ENCODE measurements at regions not wholly inside any gene's neighbourhood (a gene's known extent, or its start where the extent isn't known, plus 50 kb on each side); places are given as distances from the start of the nearest gene placed in this dataset.

GRCh38 chr14:88990856-88991255 lies 166.4 kb downstream of the TTC8 start:
- 82% methylated on average over 1 of the region's 1 CpG for WGBS
- DNase-seq (ENCODE audit: low spot score in 2 of 2) = no peak
- H3K36me3 ChIP-seq = no peaks in the 10 kb centered on the region
- no peaks in the 10 kb centered on the region for H3K9me3 ChIP-seq
- H3K27me3 ChIP-seq = no peaks in the 10 kb centered on the region
- no peak for TF ChIP-seq EP300 (IDR thresholded peaks at IDR 0.05)
- TF ChIP-seq POLR2AphosphoS5 (IDR thresholded peaks at IDR 0.05) = no peak
- TF ChIP-seq CTCF (IDR thresholded peaks at IDR 0.05) = no peak
- no peak for TF ChIP-seq POLR2A (IDR thresholded peaks at IDR 0.05)
- no peak overlapping the region for H3K27ac ChIP-seq
- no peaks in the 10 kb centered on the region for H3K4me1 ChIP-seq
- H3K4me3 ChIP-seq = no peak overlapping the region

- no peak overlapping the region for H3K4me3 ChIP-seq
- H3K9me3 ChIP-seq = no peaks in the 10 kb centered on the region
- 71% methylated on average over 3 of the region's 3 CpGs for WGBS
- TF ChIP-seq EP300 (IDR thresholded peaks at IDR 0.05) = no peak
- no peak for TF ChIP-seq CTCF (IDR thresholded peaks at IDR 0.05)
- TF ChIP-seq POLR2A (IDR thresholded peaks at IDR 0.05) = no peak
- TF ChIP-seq POLR2AphosphoS5 (IDR thresholded peaks at IDR 0.05) = no peak
- no peaks in the 10 kb centered on the region for H3K36me3 ChIP-seq
- no peak overlapping the region for H3K27ac ChIP-seq
- H3K4me1 ChIP-seq = no peaks in the 10 kb centered on the region
- no peak for DNase-seq (ENCODE audit: low spot score in 2 of 2)
- no peaks in the 10 kb centered on the region for H3K27me3 ChIP-seq
These were observed 167.6 kb downstream of the TTC8 start for GRCh38 chr14:88992011-88992410.

GRCh38 chr14:88993946-88994345 lies 169.5 kb downstream of the TTC8 start:
- no peak for TF ChIP-seq POLR2A (IDR thresholded peaks at IDR 0.05)
- TF ChIP-seq POLR2AphosphoS5 (IDR thresholded peaks at IDR 0.05) = no peak
- no peak for TF ChIP-seq EP300 (IDR thresholded peaks at IDR 0.05)
- no peak for TF ChIP-seq CTCF (IDR thresholded peaks at IDR 0.05)
- Histone ChIP-seq H3K27ac (no peak overlapping the region), H3K4me1 (no peaks in the 10 kb centered on the region), H3K27me3 (no peaks in the 10 kb centered on the region), H3K9me3 (no peaks in the 10 kb centered on the region), H3K36me3 (no peaks in the 10 kb centered on the region), H3K4me3 (no peak overlapping the region)
- WGBS = 82% methylated on average over 2 of the region's 2 CpGs
- DNase-seq (ENCODE audit: low spot score in 2 of 2) = no peak

DNA sequence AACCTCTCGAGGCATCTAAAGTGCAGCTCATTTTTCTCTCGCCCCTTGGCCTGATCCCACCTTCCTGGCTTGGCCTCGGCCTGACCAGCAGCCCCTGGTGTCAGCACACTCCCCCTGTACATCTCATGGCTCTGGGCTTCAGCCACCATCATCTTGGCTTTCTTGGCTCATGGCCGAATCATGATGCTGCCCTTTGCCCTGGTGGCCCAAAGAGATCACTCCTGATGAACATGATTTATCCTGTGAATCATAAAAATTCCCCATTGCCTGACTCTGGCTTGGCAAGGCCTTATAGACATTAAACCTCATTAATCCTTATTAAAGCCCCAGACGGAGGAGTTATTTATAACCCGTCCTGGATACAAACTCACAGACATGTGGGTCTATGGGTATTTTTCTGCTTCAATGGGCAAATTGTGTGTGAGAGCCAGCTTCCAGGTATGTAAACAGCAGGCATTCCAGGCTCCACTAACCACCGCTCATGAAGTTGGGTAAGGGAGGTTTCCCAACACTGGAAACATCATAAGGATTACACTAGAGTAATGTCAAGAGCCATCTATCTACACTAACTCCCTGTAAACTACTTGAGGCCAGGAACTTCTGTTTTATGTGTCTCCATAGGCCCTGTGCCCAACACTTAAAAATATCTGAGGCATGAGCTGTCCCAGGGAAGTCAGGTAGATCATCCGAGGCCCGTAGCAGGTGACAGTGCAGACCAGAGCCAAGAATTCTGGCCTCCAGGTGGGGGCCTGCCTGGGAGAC lies 171.2 kb downstream of the TTC8 start:
- TF ChIP-seq EP300 (IDR thresholded peaks at IDR 0.05) (no peak), POLR2AphosphoS5 (IDR thresholded peaks at IDR 0.05) (no peak), CTCF (IDR thresholded peaks at IDR 0.05) (no peak), POLR2A (IDR thresholded peaks at IDR 0.05) (no peak)
- no peak for DNase-seq (ENCODE audit: low spot score in 2 of 2)
- H3K27me3 ChIP-seq = no peaks in the 10 kb centered on the region
- WGBS = 64% methylated on average over 9 of the region's 9 CpGs
- H3K27ac ChIP-seq = no peak overlapping the region
- no peaks in the 10 kb centered on the region for H3K9me3 ChIP-seq
- peaks cover 4% of the 10 kb centered on the region for H3K4me1 ChIP-seq
- H3K36me3 ChIP-seq = no peaks in the 10 kb centered on the region
- H3K4me3 ChIP-seq = no peak overlapping the region

- H3K4me1 ChIP-seq = peaks cover 4% of the 10 kb centered on the region
- H3K27me3 ChIP-seq = no peaks in the 10 kb centered on the region
- WGBS = 86% methylated on average over 1 of the region's 1 CpG
- H3K36me3 ChIP-seq = no peaks in the 10 kb centered on the region
- no peaks in the 10 kb centered on the region for H3K9me3 ChIP-seq
- no peak overlapping the region for H3K4me3 ChIP-seq
- no peak for TF ChIP-seq POLR2AphosphoS5 (IDR thresholded peaks at IDR 0.05)
- no peak for DNase-seq (ENCODE audit: low spot score in 2 of 2)
- H3K27ac ChIP-seq = no peak overlapping the region
These were observed 173.6 kb downstream of the TTC8 start for GRCh38 chr14:88998027-88998426.

GRCh38 chr14:88999137-88999536 lies 174.7 kb downstream of the TTC8 start:
- DNase-seq (ENCODE audit: low spot score in 2 of 2) = no peak
- H3K27me3 ChIP-seq = no peaks in the 10 kb centered on the region
- no peaks in the 10 kb centered on the region for H3K9me3 ChIP-seq
- 88% methylated on average over 5 of the region's 5 CpGs for WGBS
- H3K4me1 ChIP-seq = peaks cover 4% of the 10 kb centered on the region
- H3K4me3 ChIP-seq = no peak overlapping the region
- H3K36me3 ChIP-seq = no peaks in the 10 kb centered on the region
- H3K27ac ChIP-seq = no peak overlapping the region
- TF ChIP-seq CTCF (IDR thresholded peaks at IDR 0.05) = no peak
- TF ChIP-seq POLR2A (IDR thresholded peaks at IDR 0.05) = no peak
- no peak for TF ChIP-seq EP300 (IDR thresholded peaks at IDR 0.05)
- no peak for TF ChIP-seq POLR2AphosphoS5 (IDR thresholded peaks at IDR 0.05)

Data from suprapubic skin (tissue), 4 donors.